GM23248 (cell line): ENCODE measurements at regions not wholly inside any gene's neighbourhood (a gene's known extent, or its start where the extent isn't known, plus 50 kb on each side); places are given as distances from the start of the nearest gene placed in this dataset.

ENCODE experiments used
- EZH2 ChIP-seq: fragments of 200-600 bp; sonication (generic); IDR thresholded peaks from 2 replicates; pipeline ENCODE4 v1.6.1; 2018; ENCODE audit warnings: antibody characterized with exemption, mild to moderate bottlenecking; ENCODE audit not compliant: insufficient read depth, poor library complexity, severe bottlenecking
- EZH2phosphoT487 ChIP-seq: fragments of 200-600 bp; sonication (generic); IDR thresholded peaks from 2 replicates; pipeline ENCODE4 v1.6.1; 2018; ENCODE audit warnings: antibody characterized with exemption, moderate library complexity, mild to moderate bottlenecking, low read depth; ENCODE audit not compliant: insufficient read depth

- TF ChIP-seq EZH2 (no peak), EZH2phosphoT487 (no peak)
Observed at GRCh38 chr4:117941611-117942010, 92.7 kb upstream of the NDST3 start.
